ENCODE measurements at regions not wholly inside any gene's neighbourhood (a gene's known extent, or its start where the extent isn't known, plus 50 kb on each side); places are given as distances from the start of the nearest gene placed in this dataset.

GRCh38 chr12:90203556-90203955, 494.9 kb upstream of the ATP2B1 start:
- TF ChIP-seq EZH2 (IDR thresholded peaks at IDR 0.05; ENCODE audit: borderline replicate concordance, low read depth, low read length, severe bottlenecking) (no peak), CTCF (IDR thresholded peaks at IDR 0.05; ENCODE audit: borderline replicate concordance, extremely low read depth, low read length, poor library complexity, severe bottlenecking) (no peak)
- no peak overlapping the region for H3K4me2 ChIP-seq (ENCODE audit: insufficient read depth, low read length)
- no peaks in the 10 kb centered on the region for H3K79me2 ChIP-seq (ENCODE audit: insufficient read depth, low read length)
- DNase-seq (no peak), ATAC-seq (ENCODE audit: insufficient read depth, low read depth) (no peak)
- no peak overlapping the region for H3K4me3 ChIP-seq (ENCODE audit: low read depth in 1 of 2, low read length in 2 of 2)
- no peaks in the 10 kb centered on the region for H3K27me3 ChIP-seq (ENCODE audit: insufficient read depth, low read length, poor library complexity)
- H4K20me1 ChIP-seq (ENCODE audit: insufficient read depth, low read length): no peaks in the 10 kb centered on the region
- H2AFZ ChIP-seq (ENCODE audit: low read depth, low read length): no peak overlapping the region
- H3K4me1 ChIP-seq (ENCODE audit: insufficient read depth, low read length): peaks cover 11% of the 10 kb centered on the region
- no peak overlapping the region for H3K27ac ChIP-seq (ENCODE audit: low read length)
- no peaks in the 10 kb centered on the region for H3K9me3 ChIP-seq (ENCODE audit: insufficient read depth, low read length, severe bottlenecking)
- H3K36me3 ChIP-seq (ENCODE audit: insufficient read depth, low read length): no peaks in the 10 kb centered on the region
- no peak overlapping the region for H3K9ac ChIP-seq (ENCODE audit: low read depth, low read length)

GRCh38 chr12:90199006-90199405, 490.4 kb upstream of the ATP2B1 start:
- Histone ChIP-seq H3K36me3 (ENCODE audit: insufficient read depth, low read length) (no peaks in the 10 kb centered on the region), H3K79me2 (ENCODE audit: insufficient read depth, low read length) (no peaks in the 10 kb centered on the region), H3K9me3 (ENCODE audit: insufficient read depth, low read length, severe bottlenecking) (no peaks in the 10 kb centered on the region), H3K27ac (ENCODE audit: low read length) (no peak overlapping the region), H3K4me2 (ENCODE audit: insufficient read depth, low read length) (no peak overlapping the region), H4K20me1 (ENCODE audit: insufficient read depth, low read length) (no peaks in the 10 kb centered on the region), H3K9ac (ENCODE audit: low read depth, low read length) (no peak overlapping the region), H3K4me1 (ENCODE audit: insufficient read depth, low read length) (peaks cover 11% of the 10 kb centered on the region), H3K4me3 (ENCODE audit: low read depth in 1 of 2, low read length in 2 of 2) (no peak overlapping the region), H2AFZ (ENCODE audit: low read depth, low read length) (no peak overlapping the region), H3K27me3 (ENCODE audit: insufficient read depth, low read length, poor library complexity) (no peaks in the 10 kb centered on the region)
- ATAC-seq (ENCODE audit: insufficient read depth, low read depth) (peak; percentile 61; the same call in 2 of the 3 replicates), DNase-seq (no peak)
- TF ChIP-seq CTCF (IDR thresholded peaks at IDR 0.05; ENCODE audit: borderline replicate concordance, extremely low read depth, low read length, poor library complexity, severe bottlenecking) (no peak), EZH2 (IDR thresholded peaks at IDR 0.05; ENCODE audit: borderline replicate concordance, low read depth, low read length, severe bottlenecking) (no peak)

- no peak for DNase-seq
- ATAC-seq (ENCODE audit: insufficient read depth, low read depth): no peak
- Histone ChIP-seq H3K4me2 (ENCODE audit: insufficient read depth, low read length) (no peak overlapping the region), H3K9ac (ENCODE audit: low read depth, low read length) (no peak overlapping the region), H4K20me1 (ENCODE audit: insufficient read depth, low read length) (no peaks in the 10 kb centered on the region), H3K36me3 (ENCODE audit: insufficient read depth, low read length) (no peaks in the 10 kb centered on the region), H3K4me3 (ENCODE audit: low read depth in 1 of 2, low read length in 2 of 2) (no peak overlapping the region), H3K27ac (ENCODE audit: low read length) (no peak overlapping the region), H3K79me2 (ENCODE audit: insufficient read depth, low read length) (no peaks in the 10 kb centered on the region), H2AFZ (ENCODE audit: low read depth, low read length) (no peak overlapping the region), H3K4me1 (ENCODE audit: insufficient read depth, low read length) (no peaks in the 10 kb centered on the region), H3K27me3 (ENCODE audit: insufficient read depth, low read length, poor library complexity) (no peaks in the 10 kb centered on the region), H3K9me3 (ENCODE audit: insufficient read depth, low read length, severe bottlenecking) (no peaks in the 10 kb centered on the region)
- TF ChIP-seq EZH2 (IDR thresholded peaks at IDR 0.05; ENCODE audit: borderline replicate concordance, low read depth, low read length, severe bottlenecking) (no peak), CTCF (IDR thresholded peaks at IDR 0.05; ENCODE audit: borderline replicate concordance, extremely low read depth, low read length, poor library complexity, severe bottlenecking) (no peak)
Observed at GRCh38 chr12:90193500-90193899, 484.9 kb upstream of the ATP2B1 start.

- no peak overlapping the region for H2AFZ ChIP-seq (ENCODE audit: low read depth, low read length)
Observed at GRCh38 chr12:90188857-90189256, 480.2 kb upstream of the ATP2B1 start.

More at GRCh38 chr12:90188857-90189256, 480.2 kb upstream of the ATP2B1 start:
- Histone ChIP-seq H4K20me1 (ENCODE audit: insufficient read depth, low read length) (no peaks in the 10 kb centered on the region), H3K4me1 (ENCODE audit: insufficient read depth, low read length) (no peaks in the 10 kb centered on the region), H3K4me3 (ENCODE audit: low read depth in 1 of 2, low read length in 2 of 2) (no peak overlapping the region), H3K4me2 (ENCODE audit: insufficient read depth, low read length) (no peak overlapping the region), H3K27me3 (ENCODE audit: insufficient read depth, low read length, poor library complexity) (no peaks in the 10 kb centered on the region), H3K79me2 (ENCODE audit: insufficient read depth, low read length) (no peaks in the 10 kb centered on the region), H3K36me3 (ENCODE audit: insufficient read depth, low read length) (no peaks in the 10 kb centered on the region), H3K9me3 (ENCODE audit: insufficient read depth, low read length, severe bottlenecking) (peaks cover 1% of the 10 kb centered on the region), H3K27ac (ENCODE audit: low read length) (no peak overlapping the region), H3K9ac (ENCODE audit: low read depth, low read length) (no peak overlapping the region)
- no peak for ATAC-seq (ENCODE audit: insufficient read depth, low read depth)
- no peak for DNase-seq
- TF ChIP-seq EZH2 (IDR thresholded peaks at IDR 0.05; ENCODE audit: borderline replicate concordance, low read depth, low read length, severe bottlenecking): no peak
- TF ChIP-seq CTCF (IDR thresholded peaks at IDR 0.05; ENCODE audit: borderline replicate concordance, extremely low read depth, low read length, poor library complexity, severe bottlenecking): no peak
